ENCODE measurements at regions not wholly inside any gene's neighbourhood (a gene's known extent, or its start where the extent isn't known, plus 50 kb on each side); places are given as distances from the start of the nearest gene placed in this dataset.
"Not testable (repeated sequence)": the region's sequence is repeated elsewhere in the genome, so short reads cannot be mapped to it uniquely, and the experiment has no call there.

GRCh38 chr4:71841336-71841735 is 57.5 kb upstream of the GC start:
- no peak for DNase-seq

- no peak for DNase-seq
Measured at GRCh38 chr4:71847300-71847699, 63.4 kb upstream of the GC start.

DNA sequence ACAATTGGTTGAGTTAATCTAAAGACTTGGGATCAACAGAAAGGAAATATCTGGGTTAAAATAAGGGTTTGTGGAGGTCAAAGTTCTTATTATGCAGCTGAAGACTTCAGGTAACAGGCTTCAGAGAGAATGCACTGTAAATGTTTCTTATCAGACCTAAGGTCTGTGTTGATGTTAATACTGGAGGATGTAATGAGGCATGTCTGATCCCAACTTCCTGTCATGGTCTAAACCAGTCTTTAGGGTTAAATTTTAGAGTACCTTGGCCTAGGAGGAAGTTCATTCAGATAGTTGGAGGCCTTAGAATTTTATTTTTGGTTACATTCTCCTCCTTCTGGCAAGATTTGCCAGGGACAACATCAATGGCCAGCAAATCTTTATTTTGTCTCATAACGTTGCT is 72.1 kb upstream of the GC start:
- DNase-seq: no peak

- DNase-seq: no peak
Measured at GRCh38 chr4:71857713-71858451, 74.0 kb upstream of the GC start.

DNA sequence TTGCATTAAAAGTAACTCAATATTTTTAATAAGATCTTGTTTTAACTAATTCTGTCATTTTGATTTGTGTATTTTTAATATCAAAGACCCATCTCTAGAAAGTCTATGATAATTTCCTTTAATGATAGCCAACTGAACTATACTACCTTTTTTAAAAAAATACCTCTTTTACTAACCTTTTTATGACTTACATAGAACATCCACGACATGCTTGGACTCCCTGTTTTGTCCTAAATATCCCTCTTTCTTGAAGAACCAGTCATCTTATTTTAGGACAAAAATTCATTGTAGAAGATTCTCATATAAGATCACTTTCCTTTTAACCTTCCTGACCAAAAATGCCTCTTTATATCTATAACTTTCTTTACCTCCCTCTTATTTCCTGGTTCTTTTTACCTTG is 76.8 kb upstream of the GC start:
- no peak for DNase-seq

GRCh38 chr4:71862315-71862714 is 78.4 kb upstream of the GC start:
- no peak for DNase-seq

DNA sequence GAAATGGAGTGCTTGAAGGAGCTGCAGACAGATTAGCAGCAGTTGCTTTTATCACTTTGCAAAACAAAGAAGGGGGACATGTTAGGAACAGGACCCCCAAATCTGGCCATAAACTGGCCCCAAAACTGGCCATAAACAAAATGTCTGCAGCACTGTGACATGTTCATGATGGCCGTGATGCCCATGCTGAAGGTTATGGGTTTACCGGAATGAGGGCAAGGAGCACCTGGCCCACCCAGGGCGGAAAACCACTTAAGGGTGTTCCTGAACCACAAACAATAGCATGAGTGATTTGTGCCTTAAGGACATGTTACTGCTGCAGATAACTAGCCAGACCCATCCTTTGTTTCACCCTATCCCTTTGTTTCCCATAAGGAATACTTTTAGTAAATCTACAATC is 79.6 kb upstream of the GC start:
- DNase-seq: no peak

- DNase-seq: no peak
Measured at GRCh38 chr4:71864380-71864779, 80.5 kb upstream of the GC start.

DNA sequence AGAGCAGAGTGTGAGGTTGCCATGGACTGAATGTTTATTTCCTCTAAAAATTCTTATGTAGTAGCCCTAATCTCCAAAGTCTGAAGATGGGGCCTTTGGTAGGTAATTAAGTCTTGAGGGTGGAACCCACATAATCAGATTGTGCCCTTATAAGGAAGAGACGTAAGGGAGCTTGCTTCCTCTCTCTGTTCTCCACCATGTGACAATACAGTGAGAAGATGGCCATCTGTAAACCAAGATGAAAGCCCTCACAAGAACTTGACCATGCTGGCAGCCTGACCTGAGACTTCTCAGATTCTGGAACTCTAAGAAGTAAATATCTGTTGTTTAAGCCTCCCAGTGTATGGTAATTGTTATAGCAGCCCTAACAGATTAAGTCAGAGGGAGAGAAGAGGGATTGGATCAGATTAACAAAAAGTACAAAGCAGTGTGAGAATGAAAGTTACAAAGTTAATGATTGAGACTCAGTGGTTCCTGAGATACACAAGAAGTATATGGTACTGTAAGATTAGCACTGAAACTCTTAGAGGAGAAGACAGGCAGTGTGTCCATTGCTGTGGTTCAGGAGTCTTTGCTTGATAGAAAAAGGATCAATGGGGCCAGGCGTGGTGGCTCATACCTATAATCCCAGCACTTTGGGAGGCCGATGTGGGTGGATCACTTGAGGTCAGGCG is 82.5 kb upstream of the GC start:
- no peak for DNase-seq

DNA sequence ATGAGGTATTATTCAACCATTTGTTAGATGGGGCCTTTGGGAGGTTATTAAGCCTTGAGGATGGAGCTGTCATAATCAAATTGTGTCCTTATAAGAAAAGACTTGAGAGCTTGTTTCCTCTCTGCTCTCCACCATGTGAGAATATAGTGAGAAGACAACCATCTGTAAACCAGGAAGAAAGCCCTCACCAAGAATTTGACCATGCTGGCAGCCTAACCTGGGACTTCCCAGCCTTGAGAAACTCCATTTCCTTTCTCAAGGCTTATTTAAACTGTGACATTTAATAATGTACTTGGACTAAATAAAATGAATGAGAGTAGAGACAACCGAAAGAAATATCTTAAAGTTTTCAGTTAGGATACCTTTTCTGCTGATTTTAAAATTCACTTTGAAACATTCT is 83.7 kb upstream of the GC start:
- DNase-seq: no peak

- no peak for DNase-seq
Measured at GRCh38 chr4:71870456-71870855, 86.6 kb upstream of the GC start.

DNA sequence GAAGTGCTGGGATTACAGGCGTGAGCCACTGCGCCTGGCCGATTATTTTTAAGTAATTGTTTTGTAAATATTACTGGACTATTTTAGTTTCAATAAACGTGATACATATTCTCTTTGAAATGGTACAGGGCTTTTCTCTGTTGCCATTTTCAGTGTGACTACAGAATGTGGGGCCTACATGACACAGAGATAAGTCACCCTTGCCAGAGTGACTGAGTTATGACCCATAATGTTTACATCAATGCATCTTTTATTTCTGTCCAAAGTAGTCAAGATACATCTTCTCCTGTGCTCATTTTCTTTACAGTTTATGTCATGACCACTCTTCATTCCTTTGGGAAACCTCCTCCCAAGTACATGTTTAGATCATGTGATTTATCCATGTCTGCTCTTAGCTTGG is 88.3 kb upstream of the GC start:
- DNase-seq: no peak

GRCh38 chr4:71872767-71873415 is 89.0 kb upstream of the GC start:
- no peak for DNase-seq

DNA sequence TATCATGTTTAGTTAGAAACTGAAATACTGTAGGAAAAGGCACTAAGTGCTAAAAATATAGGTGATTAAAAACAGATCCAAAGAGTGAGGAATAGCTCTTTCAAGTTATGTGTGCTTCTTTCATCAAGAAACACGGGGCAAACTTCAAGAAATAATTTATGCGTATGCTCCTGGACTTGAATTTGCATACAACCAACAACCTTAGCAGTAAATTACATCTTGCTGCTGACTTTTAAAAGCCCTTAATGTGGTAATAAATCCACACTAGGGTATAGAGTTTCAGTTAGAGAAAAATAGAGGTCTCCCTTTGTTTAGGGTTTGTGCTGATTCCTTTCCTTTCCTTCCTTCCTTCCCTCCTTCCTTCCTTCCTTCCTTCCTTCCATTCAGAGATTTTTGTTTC is 94.5 kb upstream of the GC start:
- peak; percentile 43 for DNase-seq

- no peak for DNase-seq
Measured at GRCh38 chr4:71882113-71882841, 98.4 kb upstream of the GC start.

- not testable (repeated sequence) for DNase-seq
Measured at GRCh38 chr4:71900366-71900765, 116.5 kb upstream of the GC start.

- DNase-seq: not testable (repeated sequence)
Measured at GRCh38 chr4:71905594-71905993, 121.7 kb upstream of the GC start.

DNA sequence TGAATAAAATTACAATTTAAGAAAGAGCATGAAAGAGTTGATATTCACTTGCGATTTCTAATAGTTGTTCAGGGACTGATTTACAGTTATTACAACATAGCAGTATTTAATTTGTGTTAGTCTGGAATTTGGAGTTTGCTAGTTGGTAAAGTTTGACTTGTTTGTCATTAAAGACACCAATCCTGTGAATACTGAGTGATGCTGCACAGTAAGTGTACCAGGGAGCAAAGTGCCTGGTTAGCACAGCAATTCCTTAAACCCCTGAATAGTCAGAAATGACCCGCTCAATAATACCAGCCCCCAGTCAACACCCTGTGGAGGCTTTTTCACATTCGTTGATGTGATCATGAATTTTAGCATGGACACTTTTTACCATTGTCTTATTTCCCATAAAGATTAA is 122.2 kb upstream of the GC start:
- DNase-seq: no peak

- no peak for DNase-seq
Measured at GRCh38 chr4:71907071-71907470, 123.2 kb upstream of the GC start.

DNA sequence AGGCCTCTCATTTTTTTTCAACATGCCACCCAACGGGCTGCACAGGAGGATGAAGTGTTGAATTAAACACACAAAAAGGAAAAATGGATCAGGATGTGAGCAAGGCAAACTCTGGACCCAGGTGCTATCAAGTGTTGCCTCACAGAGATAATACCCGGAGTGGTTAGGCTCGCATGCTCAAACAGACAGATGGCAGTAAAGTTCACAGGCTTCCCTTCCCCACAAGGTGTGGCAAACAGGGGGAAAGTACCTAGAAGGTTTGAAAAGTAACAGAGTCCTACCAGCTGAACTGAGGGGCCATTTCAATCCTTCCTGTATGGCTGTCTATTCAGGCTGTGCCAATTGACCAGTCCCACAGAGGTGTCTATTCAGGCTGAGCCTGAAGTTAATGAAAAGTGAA is 123.9 kb upstream of the GC start:
- DNase-seq: no peak

GRCh38 chr4:71913275-71913674 is 118.5 kb upstream of the NPFFR2 start:
- DNase-seq: no peak

GRCh38 chr4:71923070-71923469 is 108.7 kb upstream of the NPFFR2 start:
- no peak for DNase-seq

- DNase-seq: no peak
Measured at GRCh38 chr4:71930459-71930858, 101.3 kb upstream of the NPFFR2 start.

GRCh38 chr4:71932941-71933340 is 98.9 kb upstream of the NPFFR2 start:
- DNase-seq: no peak
